GM18870 (cell line): ENCODE measurements at regions not wholly inside any gene's neighbourhood (a gene's known extent, or its start where the extent isn't known, plus 50 kb on each side); places are given as distances from the start of the nearest gene placed in this dataset.

ENCODE experiments used
- ATAC-seq: cut with Tn5 transposase; IDR thresholded peaks from one replicate; pipeline ENCODE4 v1.9.1; 2021; ENCODE audit warnings: moderate library complexity; ENCODE audit not compliant: unreplicated experiment

- no peak for ATAC-seq
Observed at GRCh38 chr13:78239714-78240113, 321.1 kb upstream of the EDNRB start.

DNA sequence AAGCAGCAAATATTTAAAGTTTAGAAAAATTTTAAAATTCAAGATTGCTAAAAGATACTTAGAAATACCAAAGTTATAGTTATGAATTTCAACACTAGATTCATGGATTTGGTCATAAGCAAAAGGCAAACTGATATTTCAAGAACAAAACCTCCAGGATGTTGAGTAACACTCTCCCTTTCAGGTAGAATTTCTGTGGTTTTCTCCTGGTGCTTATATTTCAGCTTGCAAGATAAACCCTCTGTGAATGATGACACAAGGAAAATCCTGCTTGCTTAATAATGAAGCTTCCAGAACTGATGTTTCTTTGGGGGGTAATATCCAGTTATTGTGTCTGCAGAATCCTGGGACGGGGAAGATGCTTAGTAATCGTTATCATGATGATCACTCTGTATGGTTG, 320.3 kb upstream of the EDNRB start:
- ATAC-seq: no peak

DNA sequence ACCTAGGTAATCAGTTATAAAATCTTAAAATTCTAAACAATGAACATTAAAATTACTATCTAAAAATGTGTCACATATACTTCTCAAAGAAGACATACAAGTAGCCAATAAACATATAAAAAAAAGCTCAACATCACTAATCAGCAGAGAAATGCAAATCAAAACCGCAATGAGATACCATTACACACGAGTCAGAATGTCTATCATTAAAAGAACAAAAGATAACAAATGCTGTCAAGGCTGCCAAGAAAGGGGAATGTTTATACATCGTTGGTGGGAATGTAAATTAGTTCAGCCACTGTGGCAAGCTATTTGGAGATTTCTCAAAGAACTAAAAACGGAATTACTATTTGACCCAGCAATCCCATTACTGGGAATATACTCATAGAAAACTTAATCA, 310.3 kb upstream of the EDNRB start:
- ATAC-seq: no peak

DNA sequence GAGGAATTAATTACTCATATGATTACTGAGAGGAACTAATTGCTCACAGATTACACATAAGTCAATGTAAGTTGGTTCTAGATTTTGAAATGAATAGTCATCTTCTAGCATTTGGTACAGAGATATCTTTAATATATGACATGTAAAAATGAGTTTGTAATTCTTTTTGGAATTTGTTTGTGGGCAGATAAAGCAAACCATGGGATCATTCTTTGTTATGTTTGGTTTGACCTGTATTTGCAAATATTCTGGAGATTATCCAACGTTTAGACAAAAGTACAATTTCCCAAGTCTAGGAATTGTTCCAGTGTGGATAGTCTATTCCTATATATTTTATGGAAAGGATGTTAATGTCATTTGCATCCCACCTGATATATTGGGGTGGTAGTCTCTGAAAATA, 309.6 kb upstream of the EDNRB start:
- ATAC-seq: no peak

- ATAC-seq: no peak
Observed at GRCh38 chr13:78227709-78228108, 309.1 kb upstream of the EDNRB start.

DNA sequence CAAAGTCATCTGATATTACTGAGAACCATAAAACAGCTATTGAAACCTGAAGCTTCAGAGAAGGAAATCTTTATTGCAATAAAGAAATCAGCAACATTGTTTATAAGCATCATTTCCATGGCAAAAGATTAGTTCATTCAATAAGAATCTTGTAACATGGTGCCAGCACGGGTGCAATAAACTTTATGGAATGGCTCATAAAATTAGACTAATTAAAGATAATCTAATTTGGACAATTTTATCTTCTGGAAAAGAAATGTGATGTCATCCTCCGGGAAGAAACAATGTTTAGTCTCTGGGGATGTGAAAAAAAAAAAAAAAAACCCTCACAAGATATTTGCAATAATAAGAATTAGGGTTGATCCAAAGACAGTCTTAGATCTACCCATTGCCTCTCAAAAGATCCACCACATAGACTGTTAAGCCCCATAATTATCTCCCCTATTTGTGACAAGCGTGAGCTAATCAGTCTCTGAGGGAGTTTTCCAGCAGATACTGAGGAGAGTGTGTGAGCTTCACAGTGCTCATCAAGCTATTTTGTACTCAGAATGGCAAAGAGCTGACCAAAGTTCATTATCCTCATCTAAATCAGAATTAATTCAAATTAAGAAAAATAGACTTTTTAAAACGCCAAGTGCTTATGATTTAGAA, 297.0 kb upstream of the EDNRB start:
- ATAC-seq: no peak

DNA sequence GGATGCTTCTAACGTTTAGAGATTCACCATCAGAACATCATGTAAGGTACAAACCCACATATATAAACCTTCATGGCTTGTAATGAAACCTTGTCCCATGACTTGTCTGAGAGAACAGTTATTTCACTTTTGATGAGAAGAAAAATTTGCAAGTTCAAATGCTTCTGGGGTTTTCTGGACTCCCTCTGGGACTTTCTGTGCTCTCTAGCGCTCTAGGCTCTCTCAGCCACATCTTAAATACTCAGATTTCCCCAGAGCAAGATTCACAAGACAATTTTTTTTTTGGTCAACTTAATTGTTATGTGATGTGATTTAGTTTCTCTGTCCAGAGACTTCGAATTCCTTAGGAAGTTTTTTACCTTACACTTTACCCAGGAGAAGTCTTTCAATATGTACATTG, 282.8 kb upstream of the EDNRB start:
- peak; percentile 69 for ATAC-seq

GRCh38 chr13:78198821-78199220, 280.2 kb upstream of the EDNRB start:
- no peak for ATAC-seq

DNA sequence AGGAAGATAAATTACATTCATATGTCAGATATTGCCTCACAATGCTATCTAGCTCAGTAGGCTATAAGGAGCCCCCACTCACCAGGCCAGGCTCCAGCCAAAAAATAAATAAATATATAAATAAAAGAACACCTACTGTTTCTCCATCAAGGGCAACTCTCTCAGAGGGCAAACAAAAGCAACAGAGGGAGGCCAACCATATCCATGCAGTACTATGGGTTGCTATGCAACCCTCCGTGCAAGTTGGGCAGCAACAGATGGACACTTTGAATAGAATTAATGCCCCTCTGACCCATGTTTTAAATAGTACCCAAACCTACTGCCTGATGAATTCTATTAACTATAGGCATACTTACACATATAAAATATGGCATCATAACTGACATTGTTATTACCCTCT, 279.8 kb upstream of the EDNRB start:
- no peak for ATAC-seq

GRCh38 chr13:78197231-78197630, 278.6 kb upstream of the EDNRB start:
- no peak for ATAC-seq

DNA sequence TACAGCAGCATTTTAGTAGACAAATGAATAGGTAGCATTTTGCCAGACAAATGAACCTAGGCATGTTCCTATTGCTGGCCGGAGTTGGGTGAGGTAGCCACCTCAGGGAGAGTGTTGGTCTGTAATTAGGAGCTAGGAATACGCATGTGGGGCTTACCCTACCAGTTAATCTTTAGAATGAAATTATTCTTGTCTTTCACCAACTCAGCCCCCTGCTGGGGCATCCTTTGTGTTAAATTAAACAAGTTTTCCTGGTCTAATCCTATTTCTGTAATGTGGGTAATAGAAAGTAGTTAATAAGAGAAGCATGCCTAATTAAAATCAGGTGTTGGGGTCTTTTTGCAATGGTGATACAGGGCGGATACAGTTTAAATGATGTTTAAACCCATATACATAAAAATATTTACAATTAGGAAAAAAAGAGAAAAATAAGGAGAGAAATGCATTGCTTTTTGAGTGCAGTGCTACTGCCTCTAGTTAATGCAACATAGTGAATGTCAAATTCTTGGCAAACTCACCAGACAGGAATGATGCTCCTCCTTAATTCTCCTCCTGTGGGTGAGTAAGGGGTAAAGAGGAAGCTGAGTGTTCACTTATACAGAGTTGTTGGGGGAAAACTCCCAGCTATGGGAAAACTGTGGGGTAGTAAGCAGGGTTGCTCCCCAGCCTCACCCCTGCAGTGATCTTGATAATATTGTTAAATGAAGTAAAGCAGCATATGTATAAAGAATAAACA, 276.4 kb upstream of the EDNRB start:
- ATAC-seq: no peak

DNA sequence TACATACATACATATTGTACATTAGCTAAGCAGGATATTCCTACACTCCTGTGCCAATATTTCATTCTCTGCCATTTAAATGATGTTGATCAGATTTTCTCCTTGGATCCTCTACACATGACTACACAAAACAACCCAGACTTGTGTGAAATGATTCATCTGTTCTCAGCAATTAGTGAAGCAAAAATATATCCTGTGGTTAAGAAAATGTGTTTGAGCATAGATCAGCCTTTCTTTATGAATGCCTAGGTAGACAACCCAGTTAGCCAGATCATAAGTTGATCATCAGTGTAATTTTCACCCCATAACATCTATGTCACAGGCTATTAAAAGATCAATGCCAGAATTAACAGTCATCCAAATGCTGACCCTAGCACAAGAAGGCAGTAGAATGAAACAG, 275.2 kb upstream of the EDNRB start:
- ATAC-seq: peak; percentile 45

DNA sequence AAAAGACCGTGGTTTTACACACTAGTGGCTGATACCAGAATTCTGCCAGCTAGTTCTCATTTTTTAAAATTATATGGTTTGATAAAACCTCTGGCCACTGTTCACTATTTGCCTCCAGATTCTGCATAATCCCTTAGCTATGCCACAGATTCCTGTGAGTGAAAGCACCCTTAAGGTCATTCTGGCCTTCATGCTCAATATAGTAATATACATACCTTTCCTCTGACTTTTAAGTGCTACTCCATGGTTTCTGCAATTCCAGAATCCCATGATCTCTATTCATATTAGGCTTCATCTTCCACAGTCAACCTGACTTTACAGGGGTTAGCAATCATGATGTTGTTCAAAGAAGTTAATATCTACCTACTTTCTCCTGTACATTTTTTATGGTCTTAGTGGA, 274.1 kb upstream of the EDNRB start:
- ATAC-seq: no peak

DNA sequence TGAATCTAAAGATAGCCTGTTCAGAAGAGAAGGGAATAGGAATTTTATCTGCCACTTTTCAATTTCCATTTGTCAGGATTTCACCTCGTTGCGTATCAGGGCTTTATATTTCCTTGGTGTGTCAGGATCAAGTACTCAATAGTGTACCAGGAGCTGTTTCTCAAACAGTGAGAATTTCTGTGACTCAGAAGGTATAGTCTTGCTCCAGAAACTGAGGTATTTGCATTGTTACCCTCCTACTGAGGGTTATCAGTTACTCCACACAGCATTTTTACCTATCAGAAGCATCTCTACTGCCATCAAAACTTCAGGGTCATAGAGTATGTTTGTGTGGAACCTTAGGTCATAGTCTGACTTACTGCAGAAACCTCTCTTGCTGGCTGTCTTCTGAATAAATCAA, 271.7 kb upstream of the EDNRB start:
- no peak for ATAC-seq

- ATAC-seq: no peak
Observed at GRCh38 chr13:78187781-78188180, 269.1 kb upstream of the EDNRB start.

DNA sequence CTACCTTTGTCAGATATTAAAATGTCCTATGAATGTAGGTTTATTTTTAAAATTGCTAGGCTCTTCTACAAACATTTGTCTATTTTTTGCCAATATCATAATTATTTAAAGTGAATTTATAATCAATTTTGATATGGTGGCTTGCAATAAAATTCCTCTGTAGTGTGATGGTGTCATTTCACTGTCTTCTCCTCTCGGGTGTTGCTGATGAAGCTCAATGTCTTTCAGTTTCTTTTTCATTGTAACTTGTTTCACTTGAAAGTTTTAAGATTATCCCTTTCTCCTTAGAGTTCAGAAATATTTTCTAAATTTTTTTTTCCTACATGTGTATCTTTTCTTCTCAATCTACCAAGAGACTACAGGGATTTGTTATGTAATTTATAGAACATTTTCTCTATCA, 267.1 kb upstream of the EDNRB start:
- ATAC-seq: peak; percentile 45

- no peak for ATAC-seq
Observed at GRCh38 chr13:78183732-78184131, 265.1 kb upstream of the EDNRB start.

- ATAC-seq: no peak
Observed at GRCh38 chr13:78182813-78183212, 264.2 kb upstream of the EDNRB start.

DNA sequence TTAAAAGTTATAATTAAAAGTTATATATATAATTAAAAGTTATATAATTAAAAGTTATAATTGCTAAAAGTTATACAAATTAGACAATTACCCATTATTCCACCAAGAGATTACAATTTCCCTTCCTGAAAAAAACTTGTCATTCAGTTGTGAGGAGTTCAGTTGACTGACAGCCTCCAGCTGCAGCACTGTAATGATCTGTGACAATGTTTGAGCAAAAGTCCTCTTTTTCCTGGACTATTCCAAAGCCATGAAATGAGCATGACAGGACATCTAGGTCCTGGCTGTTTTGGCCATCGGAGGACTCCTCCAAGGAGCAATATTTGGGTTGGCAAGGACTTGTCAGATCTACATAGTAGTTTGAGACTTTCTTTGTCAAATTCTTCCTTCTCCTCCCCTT, 258.7 kb upstream of the EDNRB start:
- ATAC-seq: no peak

DNA sequence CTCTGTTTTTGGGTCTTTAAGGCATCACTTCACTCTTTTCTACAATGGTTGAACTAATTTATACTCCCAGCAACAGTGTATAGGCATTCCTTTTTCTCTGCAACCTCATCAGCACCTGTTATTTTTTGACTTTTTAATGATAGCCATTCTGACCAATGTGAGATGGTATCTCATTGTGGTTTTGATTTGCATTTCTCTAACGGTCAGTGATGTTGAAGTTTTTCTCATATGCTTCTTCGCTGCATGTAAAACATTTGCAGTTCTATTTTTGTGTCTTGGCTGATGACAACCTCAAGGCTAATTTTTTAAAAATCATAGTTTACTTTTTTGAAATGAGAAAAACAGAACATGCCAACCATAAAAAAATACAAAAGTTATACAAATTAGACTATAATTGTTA, 258.2 kb upstream of the EDNRB start:
- ATAC-seq: no peak

DNA sequence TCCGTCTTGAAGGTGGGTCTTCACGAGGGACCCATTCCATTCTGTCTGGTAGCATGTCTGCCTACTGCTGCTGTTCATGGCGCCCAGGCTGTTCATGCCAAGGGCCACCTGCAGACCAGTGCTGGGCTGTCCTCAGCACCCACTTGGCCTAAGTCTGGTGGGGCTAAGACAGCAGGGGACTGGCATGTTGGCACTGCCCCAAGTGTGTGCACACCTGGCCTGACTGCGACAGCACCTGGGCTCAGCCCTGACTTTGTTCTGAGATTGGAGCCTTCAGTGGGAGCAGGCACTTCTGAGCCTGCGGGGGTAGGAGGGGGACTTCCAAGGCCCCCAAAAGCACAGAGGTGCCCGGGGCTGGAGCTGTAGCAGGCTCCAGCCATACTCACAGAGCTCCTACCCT, 250.8 kb upstream of the EDNRB start:
- ATAC-seq: no peak

GRCh38 chr13:78168981-78169380, 250.3 kb upstream of the EDNRB start:
- no peak for ATAC-seq

GRCh38 chr13:78161266-78161665, 242.6 kb upstream of the EDNRB start:
- ATAC-seq: no peak
